SK-N-SH treated with all-trans-retinoic acid at 6 μM for 48 hours (cell line): ENCODE measurements at regions not wholly inside any gene's neighbourhood (a gene's known extent, or its start where the extent isn't known, plus 50 kb on each side); places are given as distances from the start of the nearest gene placed in this dataset.

Experiments used
- ATAC-seq: fragments of 200-7000 bp; cut with Tn5 transposase; 3 replicates; pipeline ENCODE4 v1.9.1; 2020; ENCODE audit warnings: mild to moderate bottlenecking, moderate library complexity
- BACH2 ChIP-seq: fragments of 250-450 bp; sonication (Bioruptor Pico); IDR thresholded peaks from 2 replicates; pipeline ENCODE4 v1.9.0; 2021; ENCODE audit warnings: mild to moderate bottlenecking, borderline replicate concordance
- CSDC2 ChIP-seq: fragments of 250-450 bp; sonication (Bioruptor Pico); IDR thresholded peaks from 2 replicates; pipeline ENCODE4 v1.5.0; 2020; ENCODE audit warnings: mild to moderate bottlenecking, moderate library complexity
- ESRRG ChIP-seq: fragments of 250-450 bp; sonication (Bioruptor Pico); IDR thresholded peaks from 2 replicates; pipeline ENCODE4 v1.6.1; 2021; ENCODE audit warnings: mild to moderate bottlenecking
- GLIS3 ChIP-seq: fragments of 250-450 bp; sonication (Bioruptor Pico); IDR thresholded peaks from 2 replicates; pipeline ENCODE4 v1.5.0; 2020; ENCODE audit warnings: mild to moderate bottlenecking, moderate library complexity
- ISL1 ChIP-seq: fragments of 250-450 bp; sonication (Bioruptor Pico); IDR thresholded peaks from 2 replicates; pipeline ENCODE4 v2.1.2; 2022; ENCODE audit warnings: mild to moderate bottlenecking, moderate library complexity
- OSR1 ChIP-seq: fragments of 250-450 bp; sonication (Bioruptor Pico); IDR thresholded peaks from 2 replicates; pipeline ENCODE4 v1.8.0; 2022; ENCODE audit warnings: moderate library complexity, mild to moderate bottlenecking, inconsistent platforms
- PPARA ChIP-seq: fragments of 250-450 bp; sonication (Bioruptor Pico); IDR thresholded peaks from 2 replicates; pipeline ENCODE4 v1.5.0; 2020; ENCODE audit warnings: mild to moderate bottlenecking, borderline replicate concordance
- RARB ChIP-seq: fragments of 250-450 bp; sonication (Bioruptor Pico); IDR thresholded peaks from 2 replicates; pipeline ENCODE4 v1.8.0; 2021; ENCODE audit warnings: mild to moderate bottlenecking, moderate library complexity
- SNAI2 ChIP-seq: fragments of 250-450 bp; sonication (Bioruptor Pico); IDR thresholded peaks from 2 replicates; pipeline ENCODE4 v1.5.0; 2020; ENCODE audit warnings: mild to moderate bottlenecking, moderate library complexity
- TCF4 ChIP-seq: fragments of 250-450 bp; sonication (Bioruptor Pico); IDR thresholded peaks from 2 replicates; pipeline ENCODE4 v1.8.0; 2021; ENCODE audit warnings: mild to moderate bottlenecking, moderate library complexity, borderline replicate concordance
- ZC3H10 ChIP-seq: fragments of 250-450 bp; sonication (Bioruptor Pico); IDR thresholded peaks from 2 replicates; pipeline ENCODE4 v1.5.1; 2021; ENCODE audit warnings: mild to moderate bottlenecking, moderate library complexity
- ZFP3 ChIP-seq: fragments of 250-450 bp; sonication (Bioruptor Pico); IDR thresholded peaks from 2 replicates; pipeline ENCODE4 v1.5.0; 2020; ENCODE audit warnings: mild to moderate bottlenecking, moderate library complexity
- ZFP30 ChIP-seq: fragments of 450-650 bp; formaldehyde crosslinking; IDR thresholded peaks from 2 replicates; pipeline ENCODE4 v1.5.0; 2022; ENCODE audit warnings: mild to moderate bottlenecking, moderate library complexity
- ZNF565 ChIP-seq: fragments of 450-650 bp; formaldehyde crosslinking; conservative IDR thresholded peaks from 2 replicates; pipeline ENCODE4 v1.5.0; 2020; ENCODE audit warnings: low read depth, mild to moderate bottlenecking, moderate library complexity
- ZNF70 ChIP-seq: fragments of 450-650 bp; formaldehyde crosslinking; IDR thresholded peaks from 2 replicates; pipeline ENCODE4 v1.5.0; 2020; ENCODE audit warnings: mild to moderate bottlenecking, moderate library complexity
- ZNF8 ChIP-seq: fragments of 450-650 bp; formaldehyde crosslinking; IDR thresholded peaks from 2 replicates; pipeline ENCODE4 v1.5.0; 2020; ENCODE audit warnings: mild to moderate bottlenecking, moderate library complexity
- TF ChIP-seq, protein P1 (sequence below): fragments of 250-450 bp; sonication (Bioruptor Pico); IDR thresholded peaks from 2 replicates; pipeline ENCODE4 v1.5.1; 2020; ENCODE audit warnings: low read depth, mild to moderate bottlenecking, moderate library complexity
- TF ChIP-seq, protein P2 (sequence below): fragments of 250-450 bp; sonication (Bioruptor Pico); IDR thresholded peaks from 2 replicates; pipeline ENCODE4 v1.8.0; 2020; ENCODE audit warnings: mild to moderate bottlenecking, moderate library complexity, borderline replicate concordance
- TF ChIP-seq, protein P3 (sequence below): fragments of 250-450 bp; sonication (Bioruptor Pico); IDR thresholded peaks from 2 replicates; pipeline ENCODE4 v1.5.0; 2020; ENCODE audit warnings: mild to moderate bottlenecking, moderate library complexity
- TF ChIP-seq, protein P4 (sequence below): fragments of 250-450 bp; sonication (Bioruptor Pico); IDR thresholded peaks from 2 replicates; pipeline ENCODE4 v1.8.0; 2021; ENCODE audit warnings: low read depth, mild to moderate bottlenecking, moderate library complexity, borderline replicate concordance

DNA sequence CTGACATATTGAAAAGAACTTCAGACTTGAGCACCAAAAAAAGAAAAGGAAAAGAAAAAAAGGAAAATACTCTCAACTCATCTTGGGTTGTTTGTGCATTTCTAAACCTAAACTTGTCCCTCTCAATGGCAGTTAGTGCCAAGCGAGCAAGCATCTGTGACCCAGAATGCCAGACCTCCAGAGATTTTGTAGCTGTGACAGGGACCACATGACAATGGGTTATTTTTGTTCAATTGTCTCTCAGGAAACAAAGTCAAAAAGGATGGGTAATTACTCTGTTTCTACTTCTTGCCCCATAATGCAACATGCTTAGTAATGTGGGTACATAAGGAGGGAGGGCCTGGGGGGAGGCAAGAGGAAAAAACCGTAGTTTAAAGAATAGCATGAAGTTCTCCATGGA is 285.7 kb upstream of the RTL1 start (continued):
- TF ChIP-seq, protein P1, sequence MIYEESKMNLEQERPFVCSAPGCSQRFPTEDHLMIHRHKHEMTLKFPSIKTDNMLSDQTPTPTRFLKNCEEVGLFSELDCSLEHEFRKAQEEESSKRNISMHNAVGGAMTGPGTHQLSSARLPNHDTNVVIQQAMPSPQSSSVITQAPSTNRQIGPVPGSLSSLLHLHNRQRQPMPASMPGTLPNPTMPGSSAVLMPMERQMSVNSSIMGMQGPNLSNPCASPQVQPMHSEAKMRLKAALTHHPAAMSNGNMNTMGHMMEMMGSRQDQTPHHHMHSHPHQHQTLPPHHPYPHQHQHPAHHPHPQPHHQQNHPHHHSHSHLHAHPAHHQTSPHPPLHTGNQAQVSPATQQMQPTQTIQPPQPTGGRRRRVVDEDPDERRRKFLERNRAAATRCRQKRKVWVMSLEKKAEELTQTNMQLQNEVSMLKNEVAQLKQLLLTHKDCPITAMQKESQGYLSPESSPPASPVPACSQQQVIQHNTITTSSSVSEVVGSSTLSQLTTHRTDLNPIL (CRISPR knock-in tag), result no peak

DNA sequence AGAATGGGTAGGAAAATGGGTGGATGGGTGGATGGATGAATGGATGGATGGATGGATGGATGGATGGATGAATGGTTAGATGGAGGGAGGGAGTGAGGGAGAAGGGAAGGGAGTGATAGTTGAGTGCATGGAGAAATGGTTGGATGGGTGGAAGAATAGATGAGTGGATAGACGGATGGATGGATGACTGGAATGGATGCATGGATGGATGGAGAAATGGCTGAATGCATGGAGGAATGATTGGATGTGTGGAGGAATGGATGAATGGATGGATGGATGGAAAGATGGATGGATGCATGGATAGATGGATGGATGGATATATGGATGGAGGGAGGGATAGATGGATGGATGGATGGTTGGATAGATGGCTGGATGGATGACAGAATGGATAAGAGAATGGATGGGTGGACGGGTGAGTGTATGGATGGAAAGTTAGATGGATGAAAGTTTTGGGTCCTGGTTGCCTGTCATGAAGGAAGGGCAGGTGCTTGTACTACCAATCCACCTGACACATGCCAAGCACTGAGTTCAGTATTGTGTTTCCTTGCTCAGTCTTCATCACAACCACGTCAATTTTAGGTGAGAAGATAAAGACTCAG is 286.5 kb upstream of the RTL1 start:
- TF ChIP-seq OSR1 (no peak), ZFP30 (no peak), ISL1 (no peak), ZNF8 (CRISPR knock-in tag) (no peak), ESRRG (no peak), ZNF565 (CRISPR knock-in tag) (no peak), ZNF70 (CRISPR knock-in tag) (no peak)
- TF ChIP-seq, protein P2, sequence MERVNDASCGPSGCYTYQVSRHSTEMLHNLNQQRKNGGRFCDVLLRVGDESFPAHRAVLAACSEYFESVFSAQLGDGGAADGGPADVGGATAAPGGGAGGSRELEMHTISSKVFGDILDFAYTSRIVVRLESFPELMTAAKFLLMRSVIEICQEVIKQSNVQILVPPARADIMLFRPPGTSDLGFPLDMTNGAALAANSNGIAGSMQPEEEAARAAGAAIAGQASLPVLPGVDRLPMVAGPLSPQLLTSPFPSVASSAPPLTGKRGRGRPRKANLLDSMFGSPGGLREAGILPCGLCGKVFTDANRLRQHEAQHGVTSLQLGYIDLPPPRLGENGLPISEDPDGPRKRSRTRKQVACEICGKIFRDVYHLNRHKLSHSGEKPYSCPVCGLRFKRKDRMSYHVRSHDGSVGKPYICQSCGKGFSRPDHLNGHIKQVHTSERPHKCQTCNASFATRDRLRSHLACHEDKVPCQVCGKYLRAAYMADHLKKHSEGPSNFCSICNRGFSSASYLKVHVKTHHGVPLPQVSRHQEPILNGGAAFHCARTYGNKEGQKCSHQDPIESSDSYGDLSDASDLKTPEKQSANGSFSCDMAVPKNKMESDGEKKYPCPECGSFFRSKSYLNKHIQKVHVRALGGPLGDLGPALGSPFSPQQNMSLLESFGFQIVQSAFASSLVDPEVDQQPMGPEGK (CRISPR knock-in tag), result no peak
- TF ChIP-seq, all 23 proteins: peak for 0
- no peak for ATAC-seq

DNA sequence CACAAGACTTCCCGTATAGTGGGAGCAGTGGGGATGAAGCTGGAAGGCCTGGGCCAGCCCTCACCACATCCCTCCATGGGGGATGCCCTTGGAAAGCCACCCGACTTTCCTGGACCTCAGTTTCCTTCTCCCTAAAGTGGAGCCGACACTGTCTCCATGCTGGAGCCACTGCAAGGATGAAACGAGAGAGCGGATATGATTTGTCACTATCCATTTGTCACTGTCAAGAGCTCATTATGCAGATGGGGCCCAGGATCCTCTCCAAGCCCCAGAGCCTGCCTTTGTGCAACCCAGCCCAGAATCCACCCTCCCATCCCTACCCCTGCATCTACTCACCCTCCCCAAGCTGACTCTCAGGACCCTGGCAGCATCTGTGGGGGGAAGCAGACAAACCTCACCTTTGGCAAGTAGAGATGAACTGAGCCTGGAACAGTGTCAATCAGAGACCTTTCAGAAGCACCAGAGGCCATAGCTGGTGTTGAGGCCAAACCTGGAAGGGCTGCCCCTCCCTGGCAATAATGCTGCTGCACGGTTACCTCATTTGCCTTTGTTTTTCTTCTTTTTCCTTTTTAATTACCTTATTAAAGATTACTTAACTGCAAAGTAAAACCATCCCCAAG is 287.7 kb upstream of the RTL1 start:
- no peak for ATAC-seq
- TF ChIP-seq RARB (CRISPR knock-in tag) (no peak), ZFP30 (no peak), ZNF8 (CRISPR knock-in tag) (no peak), ESRRG (no peak), BACH2 (CRISPR knock-in tag) (no peak), ISL1 (no peak), PPARA (CRISPR knock-in tag) (no peak), GLIS3 (CRISPR knock-in tag) (no peak), SNAI2 (no peak), ZC3H10 (CRISPR knock-in tag) (no peak), ZFP3 (CRISPR knock-in tag) (no peak), TCF4 (CRISPR knock-in tag) (no peak), ZNF565 (CRISPR knock-in tag) (no peak), OSR1 (no peak), CSDC2 (CRISPR knock-in tag) (no peak), ZNF70 (CRISPR knock-in tag) (no peak)
- TF ChIP-seq, protein P3, sequence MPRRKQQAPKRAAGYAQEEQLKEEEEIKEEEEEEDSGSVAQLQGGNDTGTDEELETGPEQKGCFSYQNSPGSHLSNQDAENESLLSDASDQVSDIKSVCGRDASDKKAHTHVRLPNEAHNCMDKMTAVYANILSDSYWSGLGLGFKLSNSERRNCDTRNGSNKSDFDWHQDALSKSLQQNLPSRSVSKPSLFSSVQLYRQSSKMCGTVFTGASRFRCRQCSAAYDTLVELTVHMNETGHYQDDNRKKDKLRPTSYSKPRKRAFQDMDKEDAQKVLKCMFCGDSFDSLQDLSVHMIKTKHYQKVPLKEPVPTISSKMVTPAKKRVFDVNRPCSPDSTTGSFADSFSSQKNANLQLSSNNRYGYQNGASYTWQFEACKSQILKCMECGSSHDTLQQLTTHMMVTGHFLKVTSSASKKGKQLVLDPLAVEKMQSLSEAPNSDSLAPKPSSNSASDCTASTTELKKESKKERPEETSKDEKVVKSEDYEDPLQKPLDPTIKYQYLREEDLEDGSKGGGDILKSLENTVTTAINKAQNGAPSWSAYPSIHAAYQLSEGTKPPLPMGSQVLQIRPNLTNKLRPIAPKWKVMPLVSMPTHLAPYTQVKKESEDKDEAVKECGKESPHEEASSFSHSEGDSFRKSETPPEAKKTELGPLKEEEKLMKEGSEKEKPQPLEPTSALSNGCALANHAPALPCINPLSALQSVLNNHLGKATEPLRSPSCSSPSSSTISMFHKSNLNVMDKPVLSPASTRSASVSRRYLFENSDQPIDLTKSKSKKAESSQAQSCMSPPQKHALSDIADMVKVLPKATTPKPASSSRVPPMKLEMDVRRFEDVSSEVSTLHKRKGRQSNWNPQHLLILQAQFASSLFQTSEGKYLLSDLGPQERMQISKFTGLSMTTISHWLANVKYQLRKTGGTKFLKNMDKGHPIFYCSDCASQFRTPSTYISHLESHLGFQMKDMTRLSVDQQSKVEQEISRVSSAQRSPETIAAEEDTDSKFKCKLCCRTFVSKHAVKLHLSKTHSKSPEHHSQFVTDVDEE (CRISPR knock-in tag), result no peak
- TF ChIP-seq, protein P4, sequence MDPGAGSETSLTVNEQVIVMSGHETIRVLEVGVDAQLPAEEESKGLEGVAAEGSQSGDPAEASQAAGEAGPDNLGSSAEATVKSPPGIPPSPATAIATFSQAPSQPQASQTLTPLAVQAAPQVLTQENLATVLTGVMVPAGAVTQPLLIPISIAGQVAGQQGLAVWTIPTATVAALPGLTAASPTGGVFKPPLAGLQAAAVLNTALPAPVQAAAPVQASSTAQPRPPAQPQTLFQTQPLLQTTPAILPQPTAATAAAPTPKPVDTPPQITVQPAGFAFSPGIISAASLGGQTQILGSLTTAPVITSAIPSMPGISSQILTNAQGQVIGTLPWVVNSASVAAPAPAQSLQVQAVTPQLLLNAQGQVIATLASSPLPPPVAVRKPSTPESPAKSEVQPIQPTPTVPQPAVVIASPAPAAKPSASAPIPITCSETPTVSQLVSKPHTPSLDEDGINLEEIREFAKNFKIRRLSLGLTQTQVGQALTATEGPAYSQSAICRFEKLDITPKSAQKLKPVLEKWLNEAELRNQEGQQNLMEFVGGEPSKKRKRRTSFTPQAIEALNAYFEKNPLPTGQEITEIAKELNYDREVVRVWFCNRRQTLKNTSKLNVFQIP (CRISPR knock-in tag), result no peak
- TF ChIP-seq, protein P2 (CRISPR knock-in tag), result no peak
- TF ChIP-seq, protein P1 (CRISPR knock-in tag), result no peak
